ENCODE measurements at regions not wholly inside any gene's neighbourhood (a gene's known extent, or its start where the extent isn't known, plus 50 kb on each side); places are given as distances from the start of the nearest gene placed in this dataset.

GRCh38 chr10:21337171-21337792, 188.2 kb downstream of the SKIDA1 start (continued):
- TF ChIP-seq SREBF2 (IDR thresholded peaks at IDR 0.05; ENCODE audit: low read length) (no peak), SUPT20H (IDR thresholded peaks at IDR 0.05; ENCODE audit: borderline replicate concordance, control insufficient read depth, low read depth, low read length) (no peak)

- no peaks in the 10 kb centered on the region for H3K36me3 ChIP-seq (ENCODE audit: control insufficient read depth in 2 of 2, insufficient read depth in 2 of 2, low read length in 1 of 2)
- ChIA-PET RAD21 (ENCODE audit: unreplicated experiment) (no interaction called here), CTCF (interaction anchor here (1.1 kb wide), 2 partner anchors 24 to 45 kb away, joined by 3 read pairs; no protein-coding TSS in a partner anchor), POLR2A (no interaction called here), SMC1A (ENCODE audit: uncharacterized antibody, unreplicated experiment) (no interaction called here)
- H3K27ac ChIP-seq (ENCODE audit: control insufficient read depth, insufficient read depth): no peak overlapping the region
- ATAC-seq (peak; percentile 39), DNase-seq (ENCODE audit: low read depth, low spot score) (no peak), FAIRE-seq (no peak)
- H3K9ac ChIP-seq (ENCODE audit: control insufficient read depth, insufficient read depth, low read length): no peak overlapping the region
- WGBS (ENCODE audit: insufficient coverage, insufficient replicate concordance, low lambda C conversion rate, missing lambda C conversion rate): 35% methylated on average over 8 of the region's 8 CpGs
- H3K4me1 ChIP-seq (ENCODE audit: control insufficient read depth, insufficient read depth, low read length): no peaks in the 10 kb centered on the region
- H2AFZ ChIP-seq (ENCODE audit: control insufficient read depth, low read depth, low read length): no peak overlapping the region
- H4K20me1 ChIP-seq (ENCODE audit: control insufficient read depth, insufficient read depth): no peaks in the 10 kb centered on the region
- no TSS peak for BruUV-seq (replicated peaks)
- H3K27me3 ChIP-seq (replicated peaks in 1 of 2; ENCODE audit: control insufficient read depth in 2 of 2, insufficient read depth in 2 of 2, low read length in 1 of 2): no peaks in the 10 kb centered on the region
- in situ Hi-C loops (cut with MboI) (no loop called here), intact Hi-C loops (cut with micrococcal nuclease; ENCODE audit: unreplicated experiment) (no loop called here)
- TF ChIP-seq SIX5 (IDR thresholded peaks at IDR 0.05; ENCODE audit: low read depth, low read length, severe bottlenecking): no peak
- no peak for TF ChIP-seq TARDBP (IDR thresholded peaks at IDR 0.05; ENCODE audit: borderline replicate concordance)
- no peak for TF ChIP-seq PBX3 (IDR thresholded peaks at IDR 0.05; ENCODE audit: insufficient replicate concordance, low read depth, low read length)
- TF ChIP-seq RELA (IDR thresholded peaks at IDR 0.05; ENCODE audit: borderline replicate concordance, partially characterized antibody): no peak
- no peak for TF ChIP-seq NR2C1 (IDR thresholded peaks at IDR 0.05)
- TF ChIP-seq CEBPZ (IDR thresholded peaks at IDR 0.05; ENCODE audit: low read depth, low read length): no peak
- TF ChIP-seq TAF1 (IDR thresholded peaks at IDR 0.05; ENCODE audit: borderline replicate concordance, low read depth, low read length): no peak
- H3K4me2 ChIP-seq (ENCODE audit: control insufficient read depth, insufficient read depth): no peak overlapping the region
- no peak overlapping the region for H3K4me3 ChIP-seq
- no peaks in the 10 kb centered on the region for H3K79me2 ChIP-seq (ENCODE audit: control insufficient read depth, insufficient read depth, low read length)
- H3K9me3 ChIP-seq (replicated peaks; ENCODE audit: control insufficient read depth, insufficient read depth, low read length): no peaks in the 10 kb centered on the region
These were observed 188.9 kb downstream of the SKIDA1 start for GRCh38 chr10:21336476-21337170.
